Activated T-cell treated with anti-CD3 and anti-CD28 coated beads, Interleukin-2, amount 50 U/mL, for 72 hours (primary cell): ENCODE measurements at regions not wholly inside any gene's neighbourhood (a gene's known extent, or its start where the extent isn't known, plus 50 kb on each side); places are given as distances from the start of the nearest gene placed in this dataset.
A peak's percentile ranks its signal among the peaks of the same experiment; 100 is the strongest.
"Not testable (repeated sequence)": the region's sequence is repeated elsewhere in the genome, so short reads cannot be mapped to it uniquely, and the experiment has no call there.

Source experiments
- ATAC-seq, 2 donors: fragments of 150-1000 bp; cut with Tn5 transposase; replicated peaks in 1 of 2; 2 replicates each; pipeline ENCODE4 v1.10.0; 2021; ENCODE audit warnings: moderate library complexity in 2 of 2, mild to moderate bottlenecking in 1 of 2
- DNase-seq, 2 donors: peaks; one replicate each; pipeline ENCODE4 v3.0.0; 2021 to 2022; ENCODE audit warnings: mixed read lengths in 1 of 2
- H3K27ac Mint-ChIP-seq: one replicate; pipeline ENCODE4 v1.8.0; 2022; ENCODE audit warnings: mild to moderate bottlenecking, moderate library complexity, mixed read lengths
- H3K27me3 Mint-ChIP-seq: one replicate; pipeline ENCODE4 v1.8.0; 2022; ENCODE audit warnings: low read depth, mixed read lengths
- H3K36me3 Mint-ChIP-seq, 2 donors: one replicate each; pipeline ENCODE4 v1.8.0; 2022; ENCODE audit warnings: mixed read lengths in 2 of 2, mild to moderate bottlenecking in 1 of 2; ENCODE audit not compliant: insufficient read depth in 2 of 2
- H3K4me1 Mint-ChIP-seq: one replicate; pipeline ENCODE4 v1.8.0; 2022; ENCODE audit warnings: low read depth, mixed read lengths
- H3K4me3 Mint-ChIP-seq, 2 donors: one replicate each; pipeline ENCODE4 v1.8.0; 2022; ENCODE audit warnings: mild to moderate bottlenecking in 2 of 2, mixed read lengths in 2 of 2, moderate library complexity in 2 of 2
- H3K9me3 Mint-ChIP-seq, 2 donors: one replicate each; pipeline ENCODE4 v1.8.0; 2022; ENCODE audit warnings: mixed read lengths in 2 of 2

DNA sequence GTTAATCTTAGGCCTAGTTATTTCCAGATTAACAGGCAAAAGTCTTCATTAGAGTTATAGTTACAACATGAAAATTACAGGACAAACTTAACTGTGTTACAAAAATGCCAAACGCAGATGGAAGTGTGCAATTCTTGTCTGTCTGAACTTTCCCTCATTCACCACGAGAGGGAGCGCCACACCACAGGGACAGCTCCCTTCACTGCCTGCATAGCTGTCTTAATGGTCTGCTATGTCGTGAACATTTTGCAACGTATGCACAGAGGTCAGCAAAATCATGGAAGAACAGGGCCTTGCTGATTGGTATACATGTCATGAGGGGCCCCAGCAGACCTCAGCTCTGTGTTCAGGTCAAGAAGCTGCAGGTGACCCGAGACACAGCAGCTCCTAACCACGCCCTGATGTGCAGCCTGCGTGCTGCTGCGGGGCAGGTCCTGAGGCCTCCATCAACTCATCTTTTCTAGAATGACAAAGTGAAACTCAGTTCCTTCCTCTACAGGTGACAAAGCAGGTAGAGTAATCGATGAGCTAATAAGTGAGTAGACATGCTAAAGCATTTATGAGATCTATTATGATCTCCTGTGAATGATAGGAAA lies 78.8 kb upstream of the ATP8B1 start:
- peaks cover 5% of the 10 kb centered on the region for H3K4me1 Mint-ChIP-seq
- H3K27me3 Mint-ChIP-seq = peaks cover 27% of the 10 kb centered on the region
- no peak overlapping the region for H3K27ac Mint-ChIP-seq
- peaks cover 2 to 3% of the 10 kb centered on the region in 2 donors for H3K9me3 Mint-ChIP-seq
- ATAC-seq (peak; percentile 66 to 79), DNase-seq (peak; percentile 48 to 66)
- H3K36me3 Mint-ChIP-seq = peaks cover 0 to 4% of the 10 kb centered on the region in 2 donors
- H3K4me3 Mint-ChIP-seq = no peak overlapping the region

GRCh38 chr18:57879924-57880323 lies 76.8 kb upstream of the ATP8B1 start:
- H3K27ac Mint-ChIP-seq, H3K4me3 Mint-ChIP-seq, ATAC-seq, H3K4me1 Mint-ChIP-seq, H3K36me3 Mint-ChIP-seq, H3K9me3 Mint-ChIP-seq, DNase-seq: not testable (repeated sequence)
- peaks cover 27% of the 10 kb centered on the region for H3K27me3 Mint-ChIP-seq

- ATAC-seq (no peak), DNase-seq (no peak)
- Mint-ChIP-seq H3K4me1 (no peaks in the 10 kb centered on the region), H3K36me3 (peaks cover 10 to 12% of the 10 kb centered on the region in 2 donors), H3K4me3 (no peak overlapping the region), H3K9me3 (peaks cover 15 to 19% of the 10 kb centered on the region in 2 donors), H3K27me3 (peaks cover 18% of the 10 kb centered on the region), H3K27ac (no peak overlapping the region)
Observed at GRCh38 chr18:57869221-57869620, 66.1 kb upstream of the ATP8B1 start.

DNA sequence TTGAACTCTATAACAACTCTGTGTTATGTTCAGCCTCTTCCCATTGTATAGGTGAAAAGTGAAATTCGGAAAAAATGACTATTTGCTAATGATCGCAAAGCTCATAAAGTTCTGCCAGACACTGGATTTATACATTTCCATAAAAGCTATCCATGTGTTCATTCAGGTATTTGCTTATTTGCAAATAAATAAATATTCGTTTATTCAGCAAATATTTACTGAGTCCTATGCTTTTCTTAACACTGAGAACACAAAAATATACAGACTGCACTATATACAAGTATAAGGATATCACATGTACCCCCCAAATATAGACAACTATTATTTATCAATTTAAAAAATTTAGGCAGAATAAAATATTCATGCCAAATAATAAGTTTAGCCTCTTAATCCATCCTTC lies 63.2 kb upstream of the ATP8B1 start:
- peaks cover 1 to 5% of the 10 kb centered on the region in 2 donors for H3K9me3 Mint-ChIP-seq
- ATAC-seq = no peak

DNA sequence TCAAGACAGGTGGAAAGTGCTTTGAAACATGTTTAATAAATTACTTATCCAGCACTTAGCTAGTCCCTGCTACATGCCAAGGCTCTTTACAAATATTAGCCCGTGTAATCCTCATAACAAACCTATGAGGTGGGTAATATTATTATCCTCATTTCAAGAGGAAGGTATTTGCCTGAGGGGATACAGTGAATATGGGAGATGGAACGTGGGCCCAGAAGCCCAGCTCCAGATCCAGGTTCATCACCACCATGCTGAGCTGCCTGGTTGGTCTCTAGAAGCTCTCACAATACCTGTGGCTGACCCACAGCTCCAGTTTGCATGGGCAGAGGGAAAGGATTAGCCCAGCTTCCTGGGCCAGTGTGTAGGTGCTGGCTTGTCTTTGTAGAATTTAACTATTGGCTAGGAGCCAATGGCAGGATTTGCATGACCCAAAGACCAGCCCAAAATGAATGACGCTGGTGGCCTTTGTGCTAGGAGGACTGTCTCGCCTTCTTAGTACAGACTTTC lies 61.6 kb upstream of the ATP8B1 start:
- ATAC-seq (no peak), DNase-seq (no peak)
- Mint-ChIP-seq H3K9me3 (no peaks in the 10 kb centered on the region), H3K4me3 (no peak overlapping the region), H3K4me1 (peaks cover 4% of the 10 kb centered on the region), H3K27me3 (peaks cover 24% of the 10 kb centered on the region), H3K36me3 (no peaks in the 10 kb centered on the region), H3K27ac (no peak overlapping the region)

More for the DNA sequence above, 63.2 kb upstream of the ATP8B1 start:
- Mint-ChIP-seq H3K36me3 (peaks cover 0 to under 1% of the 10 kb centered on the region in 2 donors), H3K27ac (no peak overlapping the region), H3K27me3 (peaks cover 24% of the 10 kb centered on the region), H3K4me1 (peaks cover 4% of the 10 kb centered on the region), H3K4me3 (no peak overlapping the region)
- DNase-seq = no peak

GRCh38 chr18:57863706-57864105 lies 60.6 kb upstream of the ATP8B1 start:
- no peak for DNase-seq
- Mint-ChIP-seq H3K36me3 (no peaks in the 10 kb centered on the region), H3K27me3 (peaks cover 24% of the 10 kb centered on the region), H3K4me3 (no peak overlapping the region), H3K4me1 (peaks cover 4% of the 10 kb centered on the region), H3K9me3 (no peaks in the 10 kb centered on the region), H3K27ac (no peak overlapping the region)
- ATAC-seq = peak; percentile 80 to 82

DNA sequence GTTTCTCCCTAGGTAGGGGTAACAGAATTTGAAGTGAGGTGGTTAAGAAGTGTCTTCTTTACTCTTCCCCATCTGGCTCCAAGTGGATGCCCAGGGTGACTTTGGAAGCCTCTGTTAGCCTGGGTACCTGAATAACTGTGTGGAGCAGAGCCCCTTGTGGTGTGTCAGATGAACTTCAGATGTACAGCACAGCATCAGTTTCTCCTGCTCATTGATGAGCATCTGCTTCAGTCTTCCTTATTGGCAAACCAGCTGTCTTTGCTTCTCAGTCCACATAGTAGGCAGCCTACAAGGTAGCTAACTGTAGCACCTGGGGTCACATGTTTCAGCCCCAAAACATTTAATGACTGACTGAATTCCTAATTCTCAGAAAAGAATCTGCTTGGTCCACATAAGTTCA lies 56.2 kb upstream of the ATP8B1 start:
- no peak overlapping the region for H3K27ac Mint-ChIP-seq
- no peaks in the 10 kb centered on the region for H3K36me3 Mint-ChIP-seq
- H3K27me3 Mint-ChIP-seq = peaks cover 6% of the 10 kb centered on the region
- DNase-seq = peak in 1 of 2 donors; percentile 7
- ATAC-seq = peak; percentile 66 to 68
- no peak overlapping the region for H3K4me3 Mint-ChIP-seq
- H3K9me3 Mint-ChIP-seq = no peaks in the 10 kb centered on the region
- peaks cover 4% of the 10 kb centered on the region for H3K4me1 Mint-ChIP-seq

GRCh38 chr18:57856557-57857280 lies 53.6 kb upstream of the ATP8B1 start:
- Mint-ChIP-seq H3K36me3 (no peaks in the 10 kb centered on the region), H3K9me3 (no peaks in the 10 kb centered on the region), H3K27ac (no peak overlapping the region), H3K4me3 (no peak overlapping the region), H3K4me1 (no peaks in the 10 kb centered on the region), H3K27me3 (peaks cover 9% of the 10 kb centered on the region)
- no peak for DNase-seq
- no peak for ATAC-seq

DNA sequence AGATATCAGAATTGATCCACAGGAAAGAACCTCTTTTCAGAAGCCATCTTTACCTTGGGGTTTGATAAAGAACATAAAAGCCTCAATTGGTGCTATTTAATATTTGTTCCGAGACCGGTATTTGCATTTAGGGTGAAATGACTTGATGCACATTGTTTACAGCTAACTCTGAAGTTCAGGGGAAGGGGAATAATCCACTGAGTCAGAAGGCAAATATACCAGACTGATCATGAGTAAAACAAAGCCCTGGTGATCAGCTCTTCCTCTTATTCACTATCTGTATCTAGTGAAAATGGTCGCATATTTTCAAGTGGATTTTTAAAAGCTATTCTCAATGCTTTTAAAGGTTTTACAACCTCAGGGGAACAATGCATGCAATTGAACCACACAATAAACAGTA lies 53.0 kb upstream of the ATP8B1 start:
- H3K27me3 Mint-ChIP-seq = peaks cover 13% of the 10 kb centered on the region
- no peaks in the 10 kb centered on the region for H3K4me1 Mint-ChIP-seq
- DNase-seq = no peak
- ATAC-seq = no peak
- H3K9me3 Mint-ChIP-seq = no peaks in the 10 kb centered on the region
- H3K27ac Mint-ChIP-seq = no peak overlapping the region
- no peaks in the 10 kb centered on the region for H3K36me3 Mint-ChIP-seq
- H3K4me3 Mint-ChIP-seq = no peak overlapping the region

- ATAC-seq (no peak), DNase-seq (no peak)
- peaks cover 13% of the 10 kb centered on the region for H3K27me3 Mint-ChIP-seq
- no peaks in the 10 kb centered on the region for H3K9me3 Mint-ChIP-seq
- no peak overlapping the region for H3K4me3 Mint-ChIP-seq
- no peaks in the 10 kb centered on the region for H3K4me1 Mint-ChIP-seq
- H3K27ac Mint-ChIP-seq = no peak overlapping the region
- no peaks in the 10 kb centered on the region for H3K36me3 Mint-ChIP-seq
Observed at GRCh38 chr18:57855551-57855950, 52.4 kb upstream of the ATP8B1 start.

DNA sequence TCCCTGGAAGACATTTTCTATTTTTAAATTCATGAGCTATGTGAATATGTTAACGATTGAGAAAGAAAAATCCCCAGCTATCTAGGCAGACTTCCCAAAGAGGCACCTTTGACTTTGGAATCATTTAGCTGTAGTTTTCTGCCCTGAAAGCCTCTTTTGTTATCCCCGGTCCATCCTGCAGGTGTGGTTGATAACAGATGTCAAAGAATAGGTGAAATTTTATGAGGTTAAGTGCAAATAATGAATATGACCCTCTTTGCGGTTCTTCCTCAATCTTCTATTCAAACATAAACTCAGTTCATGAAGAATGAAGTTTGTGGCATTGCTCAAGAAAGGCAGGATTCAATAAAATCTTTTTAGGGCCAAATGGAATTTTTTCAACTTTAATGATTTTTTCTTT lies 51.6 kb upstream of the ATP8B1 start:
- Mint-ChIP-seq H3K36me3 (no peaks in the 10 kb centered on the region), H3K4me3 (no peak overlapping the region), H3K9me3 (no peaks in the 10 kb centered on the region), H3K27me3 (peaks cover 18% of the 10 kb centered on the region), H3K4me1 (no peaks in the 10 kb centered on the region), H3K27ac (no peak overlapping the region)
- no peak for ATAC-seq
- DNase-seq = no peak

DNA sequence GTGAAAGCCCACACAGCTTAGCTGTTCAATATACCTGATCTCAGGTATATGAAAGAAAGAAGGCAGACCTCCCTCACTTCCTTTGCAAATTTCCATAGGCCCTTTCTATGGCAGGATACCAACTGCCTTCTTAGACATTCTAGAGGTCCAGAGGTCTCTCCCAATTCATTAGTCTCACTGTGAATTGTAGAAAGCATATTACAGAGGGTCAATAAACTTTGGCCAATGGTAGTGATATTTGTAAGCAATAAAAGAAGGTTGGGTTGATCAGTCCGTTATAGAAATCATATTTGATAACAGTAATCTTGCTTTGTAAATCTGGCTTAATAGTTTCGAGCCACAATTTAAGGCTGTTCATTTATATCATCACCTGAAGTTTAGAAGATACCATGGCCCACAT lies 50.7 kb upstream of the ATP8B1 start:
- H3K27me3 Mint-ChIP-seq = peaks cover 19% of the 10 kb centered on the region
- H3K9me3 Mint-ChIP-seq = no peaks in the 10 kb centered on the region
- ATAC-seq = no peak
- no peaks in the 10 kb centered on the region for H3K36me3 Mint-ChIP-seq
- H3K27ac Mint-ChIP-seq = no peak overlapping the region
- H3K4me3 Mint-ChIP-seq = no peak overlapping the region
- no peak for DNase-seq
- no peaks in the 10 kb centered on the region for H3K4me1 Mint-ChIP-seq

DNA sequence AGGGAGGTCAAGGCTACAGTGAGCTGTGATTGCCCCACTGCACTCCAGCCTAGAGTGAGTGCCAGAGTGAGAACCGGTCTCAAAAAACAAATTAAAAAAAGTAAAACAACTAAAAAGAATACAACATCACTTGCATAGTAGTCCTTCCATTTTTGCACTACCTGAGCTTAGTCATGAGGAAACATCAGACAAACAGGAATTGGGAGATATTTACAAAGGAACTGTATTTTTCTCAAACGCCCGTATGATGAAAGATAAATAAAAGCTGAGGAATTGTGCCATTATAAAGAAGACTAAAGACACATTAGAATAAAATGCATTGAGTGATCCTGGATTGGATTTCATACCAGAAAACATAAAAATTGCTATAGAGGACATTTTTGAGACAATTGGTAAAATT lies 50.0 kb upstream of the ATP8B1 start:
- Mint-ChIP-seq H3K27ac (no peak overlapping the region), H3K9me3 (no peaks in the 10 kb centered on the region), H3K4me1 (no peaks in the 10 kb centered on the region), H3K36me3 (no peaks in the 10 kb centered on the region), H3K4me3 (no peak overlapping the region), H3K27me3 (peaks cover 19% of the 10 kb centered on the region)
- DNase-seq (no peak), ATAC-seq (no peak)
